Activated T-cell treated with anti-CD3 and anti-CD28 coated beads for 48 hours (primary cell): ENCODE measurements at regions not wholly inside any gene's neighbourhood (a gene's known extent, or its start where the extent isn't known, plus 50 kb on each side); places are given as distances from the start of the nearest gene placed in this dataset.
"Not testable (repeated sequence)": the region's sequence is repeated elsewhere in the genome, so short reads cannot be mapped to it uniquely, and the experiment has no call there.

Experiments used
- DNase-seq: peaks from one replicate; pipeline ENCODE4 v3.0.0-alpha.2; 2020; ENCODE audit warnings: low read depth

GRCh38 chr20:17873410-17874270, 95.0 kb downstream of the SNX5 start:
- DNase-seq: no peak

- no peak for DNase-seq
Measured at GRCh38 chr20:17872959-17873358, 95.6 kb downstream of the SNX5 start.

- DNase-seq: no peak
Measured at GRCh38 chr20:17872434-17872833, 96.2 kb downstream of the SNX5 start.

DNA sequence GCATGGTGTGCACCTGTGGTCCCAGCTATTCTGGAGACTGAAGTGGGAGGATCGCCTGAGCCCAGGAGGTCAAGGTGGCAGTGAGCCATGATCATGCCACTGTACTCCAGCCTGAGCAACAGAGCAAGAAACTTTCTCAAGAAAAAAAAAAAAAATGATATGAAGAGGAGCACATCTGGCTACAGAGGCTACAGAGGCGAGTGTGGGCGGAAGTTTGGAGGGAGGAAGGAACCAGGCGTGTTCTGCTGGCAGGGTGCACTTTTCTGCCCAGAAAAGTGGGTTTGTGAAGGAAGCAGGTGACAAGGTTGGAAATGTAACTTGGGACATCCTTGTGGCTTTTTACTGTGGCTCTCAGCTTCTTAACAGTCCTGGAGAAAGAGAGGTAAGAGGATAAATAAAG, 96.7 kb downstream of the SNX5 start:
- DNase-seq: no peak

- DNase-seq: no peak
Measured at GRCh38 chr20:17871181-17871580, 97.4 kb downstream of the SNX5 start.

DNA sequence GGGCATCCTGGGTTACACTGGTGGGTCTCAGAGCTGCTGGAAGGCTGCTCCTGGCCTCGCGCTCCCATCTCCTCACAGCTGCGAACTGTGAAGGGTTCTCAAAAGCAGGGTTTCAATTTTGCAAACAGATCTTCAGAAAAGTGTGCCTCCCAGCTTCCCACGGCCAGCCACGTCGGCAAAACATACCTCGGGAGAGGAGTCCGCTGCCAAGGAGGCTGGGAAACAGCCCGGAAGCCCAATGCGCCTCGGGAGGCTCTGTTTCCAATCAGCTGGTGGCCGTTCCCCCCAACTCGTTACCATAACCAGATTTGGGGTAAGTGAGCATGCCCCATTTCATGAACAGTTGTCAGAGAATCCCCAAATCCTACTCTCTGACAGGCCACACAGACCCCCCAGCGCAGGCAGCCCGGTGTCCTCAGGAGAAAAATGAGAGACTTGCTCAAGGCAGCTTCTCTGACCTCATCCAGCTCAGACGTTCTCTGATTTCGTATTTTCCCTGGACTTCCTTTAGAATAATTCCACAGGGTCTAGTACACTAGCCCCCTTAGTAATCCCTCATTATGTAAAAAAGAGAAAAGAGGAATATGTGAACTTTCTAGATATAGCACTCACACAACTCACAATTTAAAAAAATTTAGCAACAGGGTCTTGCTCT, 98.4 kb downstream of the SNX5 start:
- DNase-seq: no peak

DNA sequence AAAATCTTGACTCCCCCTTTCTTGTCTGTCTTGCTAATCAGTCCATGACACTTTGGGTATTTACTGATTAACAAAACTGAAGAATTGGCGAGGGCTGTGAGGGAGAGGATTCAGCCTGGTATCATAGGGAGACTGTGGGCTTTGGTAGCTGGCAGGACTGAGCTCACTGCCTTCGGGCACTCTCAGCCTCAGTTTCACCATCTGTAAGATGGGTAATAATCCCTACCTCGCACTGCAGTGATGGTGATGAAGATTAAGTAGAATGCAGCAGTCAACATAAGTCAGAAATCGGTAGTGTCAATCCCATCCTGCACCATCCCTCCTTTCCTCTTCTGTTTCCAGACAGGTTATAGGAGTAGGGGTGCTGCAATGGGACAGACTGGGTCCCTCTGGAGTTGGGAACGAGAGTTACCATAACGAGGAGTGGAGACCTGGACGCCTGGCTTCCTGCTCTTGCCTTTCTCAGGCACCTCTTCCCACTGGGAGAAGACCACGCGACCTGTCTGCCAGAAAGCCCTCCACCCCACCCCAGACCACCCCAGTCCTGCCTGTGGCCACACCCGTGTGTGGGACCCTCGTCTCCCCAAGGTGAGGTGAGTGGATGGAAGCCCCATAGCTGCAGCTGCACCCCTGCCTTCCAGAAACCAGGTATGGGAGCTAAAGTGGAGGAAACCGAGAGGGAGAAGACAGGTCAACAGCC, 99.1 kb downstream of the SNX5 start:
- DNase-seq: no peak

GRCh38 chr20:17868700-17869231, 99.8 kb downstream of the SNX5 start:
- DNase-seq: no peak

GRCh38 chr20:17868151-17868550, 100.4 kb downstream of the SNX5 start:
- DNase-seq: no peak

GRCh38 chr20:17867131-17867925, 101.3 kb downstream of the SNX5 start:
- DNase-seq: no peak

DNA sequence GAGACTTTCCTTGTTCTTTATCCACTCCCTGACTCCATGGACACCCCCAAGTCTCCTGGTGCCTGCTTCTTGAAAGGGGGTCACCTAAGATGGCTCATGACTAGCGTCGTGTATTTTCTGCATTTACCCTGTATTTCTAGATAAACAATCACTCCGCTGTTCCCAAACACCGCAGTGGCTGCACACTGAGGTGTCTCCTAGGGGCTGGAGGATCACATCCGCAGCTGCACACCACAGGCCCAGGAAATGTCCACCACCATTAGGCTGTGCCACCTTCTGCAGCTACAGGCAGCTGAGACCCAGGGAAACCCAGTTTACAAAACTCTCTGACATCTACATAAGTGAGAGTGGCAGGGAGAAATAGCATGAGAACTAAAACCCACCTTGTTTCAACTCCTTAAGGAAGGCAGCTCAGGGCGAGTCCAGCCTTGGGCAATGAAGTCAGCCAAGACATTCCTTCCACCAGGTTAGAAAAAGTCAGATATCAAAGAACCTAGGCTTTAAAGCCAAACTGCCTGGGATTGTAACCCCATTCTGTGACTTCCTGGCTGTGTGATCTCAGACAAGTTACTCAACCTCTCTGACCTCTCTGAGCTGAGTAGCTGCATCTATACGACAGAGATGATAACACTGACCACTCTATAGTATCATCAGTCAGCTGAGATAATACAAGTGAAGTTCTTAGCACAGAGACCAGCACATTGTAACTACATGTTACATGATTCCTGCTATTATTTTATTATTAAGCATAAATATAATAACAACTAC, 102.2 kb downstream of the SNX5 start:
- DNase-seq: no peak

DNA sequence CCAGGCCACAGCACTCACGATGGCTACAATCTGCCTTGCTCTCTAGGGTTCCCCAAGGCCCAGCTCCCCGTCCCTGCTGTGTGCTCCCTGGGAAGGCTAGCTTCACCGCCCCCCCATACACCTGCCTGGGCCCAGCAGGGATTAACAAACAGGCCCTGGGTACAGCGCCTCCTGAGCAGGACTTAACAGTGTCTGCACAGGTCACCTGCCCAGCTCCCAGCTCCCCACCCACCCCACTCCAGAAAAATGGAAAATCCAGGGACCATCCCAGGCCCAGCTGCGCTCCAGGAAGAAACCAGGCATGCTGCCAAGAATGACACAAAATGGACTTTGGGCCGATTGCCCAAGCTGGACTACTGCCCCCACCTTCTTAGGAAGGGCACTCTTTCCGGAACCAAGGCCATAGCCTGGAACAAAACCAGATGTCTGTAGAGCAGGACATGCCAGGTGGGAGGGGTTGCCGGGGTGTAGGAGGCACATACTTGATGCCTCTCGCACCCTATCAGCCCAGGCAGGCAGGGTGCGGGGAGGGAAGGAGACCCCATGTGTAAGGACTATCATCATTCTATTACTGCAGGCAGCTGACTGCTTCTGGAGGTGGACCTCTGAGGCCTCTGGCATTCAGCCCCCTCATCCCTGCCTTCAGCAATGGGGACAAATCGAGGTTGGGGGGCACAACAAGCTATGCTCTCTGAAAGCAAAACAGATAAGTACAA, 104.9 kb downstream of the SNX5 start:
- DNase-seq: no peak

DNA sequence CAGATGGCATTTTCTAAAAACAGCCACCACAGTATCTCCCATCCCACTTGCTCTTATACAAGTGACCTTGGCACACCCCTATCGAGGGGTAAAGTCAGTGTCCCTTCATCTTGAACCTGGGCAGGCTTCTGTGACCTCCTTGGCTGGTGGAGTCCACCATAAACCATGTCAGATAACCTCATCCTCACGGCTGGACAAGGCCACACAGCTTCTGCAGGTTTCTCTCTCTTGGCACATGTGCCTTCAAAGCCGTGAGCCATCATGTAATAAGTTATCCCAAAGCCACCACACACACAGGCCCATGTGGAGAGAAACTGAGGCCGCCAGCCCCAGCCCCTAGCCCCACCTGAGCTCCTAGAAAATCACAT, 105.4 kb downstream of the SNX5 start:
- DNase-seq: no peak

GRCh38 chr20:17862171-17862570, 106.4 kb downstream of the SNX5 start:
- DNase-seq: no peak

DNA sequence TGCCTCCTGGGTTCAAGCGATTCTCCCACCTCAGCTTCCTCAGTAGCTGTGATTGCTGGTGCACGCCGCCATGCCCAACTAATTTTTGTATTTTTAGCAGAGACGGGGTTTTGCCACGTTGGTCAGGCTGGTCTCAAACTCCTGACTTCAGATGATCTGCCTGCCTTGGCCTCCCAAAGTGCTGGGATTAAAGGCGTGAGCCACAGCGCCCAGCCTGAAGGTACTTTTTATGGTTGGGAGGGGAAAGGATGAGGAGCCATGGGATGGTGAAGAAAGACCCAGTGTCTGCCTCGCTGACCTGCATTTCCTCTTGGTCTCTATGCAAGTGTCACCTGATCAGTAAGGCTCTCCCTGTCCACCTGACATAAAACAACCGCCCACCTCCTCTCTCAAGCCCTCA, 107.0 kb downstream of the SNX5 start:
- not testable (repeated sequence) for DNase-seq

DNA sequence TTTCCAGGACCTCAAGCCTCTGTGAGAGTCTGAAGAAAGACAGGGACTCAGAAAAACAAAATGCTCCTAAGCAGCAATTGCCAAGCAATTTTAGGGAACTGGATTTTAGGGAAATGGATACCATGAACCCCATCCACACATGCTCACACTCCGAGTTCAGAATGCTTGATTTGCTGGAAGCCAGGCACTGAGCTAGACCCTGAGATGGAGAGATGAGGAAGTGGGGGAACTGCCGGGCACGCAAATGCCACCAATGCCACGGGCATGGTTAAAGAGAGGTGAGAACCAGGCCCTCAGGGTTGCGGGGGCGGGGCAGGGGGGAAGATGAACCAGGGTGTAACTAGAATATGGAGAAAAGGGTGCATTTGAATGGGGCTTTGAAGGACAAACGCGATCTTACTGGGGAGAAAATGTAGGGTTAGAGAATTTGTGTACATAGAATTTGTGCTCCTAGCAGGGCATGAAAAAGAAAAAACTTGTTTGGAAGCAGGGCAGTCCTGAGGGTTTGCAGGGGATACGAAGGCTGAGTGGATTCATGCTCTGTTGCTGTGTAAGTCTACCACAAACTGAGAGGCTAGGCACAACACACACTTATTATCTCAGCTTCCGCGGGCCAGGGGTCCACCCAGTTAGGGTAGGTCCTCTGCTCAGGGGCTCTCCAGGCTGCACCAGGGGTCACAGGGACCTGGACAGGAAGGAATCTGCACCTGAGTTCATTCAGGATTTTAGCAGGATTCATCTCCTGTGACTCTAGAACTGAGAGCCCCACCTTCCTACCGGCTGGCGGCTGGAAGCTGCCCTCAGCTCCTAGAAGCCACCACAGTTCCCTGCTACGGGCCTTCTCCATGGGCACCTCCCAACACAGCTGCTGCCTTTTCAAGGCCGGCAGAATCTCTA, 108.0 kb downstream of the SNX5 start:
- DNase-seq: no peak

- no peak for DNase-seq
Measured at GRCh38 chr20:17859616-17860232, 108.9 kb downstream of the SNX5 start.

- no peak for DNase-seq
Measured at GRCh38 chr20:17859002-17859615, 109.5 kb downstream of the SNX5 start.
